ENCODE measurements at regions not wholly inside any gene's neighbourhood (a gene's known extent, or its start where the extent isn't known, plus 50 kb on each side); places are given as distances from the start of the nearest gene placed in this dataset.

DNA sequence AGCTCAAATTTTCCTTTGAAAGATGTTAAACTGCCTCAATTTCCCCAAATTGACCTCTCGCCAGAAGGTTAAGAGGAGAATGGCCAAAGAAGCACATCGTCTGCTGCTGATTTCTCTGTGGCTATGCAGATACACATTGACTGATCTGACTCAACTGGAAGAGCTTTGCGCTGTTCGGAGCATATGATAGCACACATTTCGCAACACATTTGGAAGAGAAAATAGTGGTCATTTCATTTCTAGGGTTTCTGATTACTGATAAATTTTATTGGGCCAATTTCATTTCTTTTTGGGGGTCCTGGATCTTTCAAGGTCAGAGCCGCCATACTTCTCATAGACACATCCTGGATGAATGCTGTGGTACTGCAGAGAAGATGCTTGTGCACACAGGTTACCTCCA lies 138.5 kb downstream of the TMEM200C start:
- TF ChIP-seq, protein P1, sequence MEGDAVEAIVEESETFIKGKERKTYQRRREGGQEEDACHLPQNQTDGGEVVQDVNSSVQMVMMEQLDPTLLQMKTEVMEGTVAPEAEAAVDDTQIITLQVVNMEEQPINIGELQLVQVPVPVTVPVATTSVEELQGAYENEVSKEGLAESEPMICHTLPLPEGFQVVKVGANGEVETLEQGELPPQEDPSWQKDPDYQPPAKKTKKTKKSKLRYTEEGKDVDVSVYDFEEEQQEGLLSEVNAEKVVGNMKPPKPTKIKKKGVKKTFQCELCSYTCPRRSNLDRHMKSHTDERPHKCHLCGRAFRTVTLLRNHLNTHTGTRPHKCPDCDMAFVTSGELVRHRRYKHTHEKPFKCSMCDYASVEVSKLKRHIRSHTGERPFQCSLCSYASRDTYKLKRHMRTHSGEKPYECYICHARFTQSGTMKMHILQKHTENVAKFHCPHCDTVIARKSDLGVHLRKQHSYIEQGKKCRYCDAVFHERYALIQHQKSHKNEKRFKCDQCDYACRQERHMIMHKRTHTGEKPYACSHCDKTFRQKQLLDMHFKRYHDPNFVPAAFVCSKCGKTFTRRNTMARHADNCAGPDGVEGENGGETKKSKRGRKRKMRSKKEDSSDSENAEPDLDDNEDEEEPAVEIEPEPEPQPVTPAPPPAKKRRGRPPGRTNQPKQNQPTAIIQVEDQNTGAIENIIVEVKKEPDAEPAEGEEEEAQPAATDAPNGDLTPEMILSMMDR (IDR thresholded peaks at IDR 0.05) = no peak
- TF ChIP-seq POLR2A (IDR thresholded peaks at IDR 0.05) = no peak

Data from body of pancreas (tissue), 4 donors.